ENCODE measurements at regions not wholly inside any gene's neighbourhood (a gene's known extent, or its start where the extent isn't known, plus 50 kb on each side); places are given as distances from the start of the nearest gene placed in this dataset.

DNA sequence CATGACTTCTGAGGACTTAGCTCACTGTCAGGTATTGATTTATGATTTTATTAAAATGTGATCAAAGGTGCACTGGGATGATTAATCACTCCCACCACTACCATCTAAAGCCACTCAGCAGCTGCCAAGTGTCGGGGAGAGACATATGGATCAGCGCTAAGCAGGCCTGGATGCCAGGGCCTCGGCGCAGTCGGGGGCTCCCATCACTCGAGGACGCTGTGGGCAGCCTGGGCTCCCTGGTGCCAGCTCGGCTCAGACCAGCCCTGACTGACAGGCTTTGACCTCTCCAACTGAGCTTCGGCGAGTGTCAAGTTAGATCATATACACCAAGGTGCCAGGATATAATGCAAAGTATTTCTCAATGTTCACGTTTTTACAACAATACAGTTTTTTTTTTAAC lies 267.7 kb downstream of the ACTR3B start:
- no peaks in the 10 kb centered on the region for H4K20me1 ChIP-seq
- H3K27ac ChIP-seq: no peak overlapping the region
- H3K4me3 ChIP-seq: no peak overlapping the region
- H3K4me2 ChIP-seq: no peak overlapping the region
- no peaks in the 10 kb centered on the region for H3K9me3 ChIP-seq
- no peak overlapping the region for H3K9ac ChIP-seq
- no peak for TF ChIP-seq Cebpa-rat (IDR thresholded peaks at IDR 0.05)
- no peaks in the 10 kb centered on the region for H3K27me3 ChIP-seq
- no peaks in the 10 kb centered on the region; the same call in 1 of the 2 replicates for H3K4me1 ChIP-seq
- no peaks in the 10 kb centered on the region for H3K36me3 ChIP-seq

- no peaks in the 10 kb centered on the region for H3K27me3 ChIP-seq
- no peaks in the 10 kb centered on the region for H3K36me3 ChIP-seq
- H3K4me1 ChIP-seq: no peaks in the 10 kb centered on the region; the same call in 1 of the 2 replicates
- no peaks in the 10 kb centered on the region for H4K20me1 ChIP-seq
- H3K4me2 ChIP-seq: no peak overlapping the region
- H3K27ac ChIP-seq: no peak overlapping the region
- TF ChIP-seq Cebpa-rat (IDR thresholded peaks at IDR 0.05): no peak
- no peak overlapping the region for H3K9ac ChIP-seq
- H3K4me3 ChIP-seq: no peak overlapping the region
- H3K9me3 ChIP-seq: no peaks in the 10 kb centered on the region
Observed at GRCh38 chr7:153027904-153028303, 268.4 kb downstream of the ACTR3B start.

DNA sequence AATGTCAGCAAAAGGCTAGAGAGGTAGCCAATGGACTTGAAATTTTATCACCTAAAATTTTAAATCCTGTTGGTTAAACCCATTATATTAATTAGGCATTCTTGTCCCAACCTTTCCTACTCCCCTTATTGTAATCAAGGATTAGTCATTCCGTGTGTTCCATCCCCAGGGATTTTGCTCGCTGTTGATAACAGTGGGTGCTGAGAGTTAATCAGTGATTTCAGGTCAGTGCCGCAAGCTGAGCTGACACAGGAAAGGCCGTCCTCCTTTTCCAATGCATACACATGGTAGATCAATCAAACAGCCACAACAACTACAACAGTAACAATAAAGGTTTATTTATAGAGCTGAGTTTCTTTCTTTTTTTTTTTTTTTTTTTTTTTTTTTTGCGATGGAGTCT lies 271.4 kb downstream of the ACTR3B start:
- Histone ChIP-seq H3K27ac (no peak overlapping the region), H3K9ac (no peak overlapping the region), H3K4me1 (no peaks in the 10 kb centered on the region; the same call in 1 of the 2 replicates), H3K36me3 (no peaks in the 10 kb centered on the region), H3K9me3 (no peaks in the 10 kb centered on the region), H3K4me3 (no peak overlapping the region), H4K20me1 (no peaks in the 10 kb centered on the region), H3K27me3 (no peaks in the 10 kb centered on the region), H3K4me2 (no peak overlapping the region)
- TF ChIP-seq Cebpa-rat (IDR thresholded peaks at IDR 0.05): no peak

DNA sequence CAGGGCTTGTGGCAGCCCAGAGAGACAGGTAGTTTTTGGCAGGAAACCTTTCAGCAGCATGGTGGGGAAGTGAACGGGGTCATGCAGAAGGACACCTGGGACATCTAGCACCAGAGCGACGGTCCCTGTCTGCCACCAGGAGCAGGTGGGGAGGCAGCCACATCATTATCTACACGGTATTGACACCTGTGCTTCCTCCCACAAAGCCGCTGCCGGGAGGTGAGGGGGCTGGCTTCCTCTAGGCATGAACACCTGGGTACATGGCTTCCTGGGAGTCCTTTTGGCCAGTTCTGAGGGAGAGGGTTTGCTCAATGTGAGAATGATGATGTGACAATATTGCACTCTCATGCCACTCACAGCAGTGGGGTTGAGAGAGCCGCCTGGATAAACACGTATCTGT lies 275.2 kb downstream of the ACTR3B start:
- no peak overlapping the region for H3K27ac ChIP-seq
- H3K4me2 ChIP-seq: no peak overlapping the region
- no peak overlapping the region for H3K9ac ChIP-seq
- H3K4me3 ChIP-seq: no peak overlapping the region
- H3K4me1 ChIP-seq: no peaks in the 10 kb centered on the region
- peaks cover 7% of the 10 kb centered on the region; the same call in 1 of the 2 replicates for H3K9me3 ChIP-seq
- H3K27me3 ChIP-seq: no peaks in the 10 kb centered on the region
- H4K20me1 ChIP-seq: no peaks in the 10 kb centered on the region
- H3K36me3 ChIP-seq: no peaks in the 10 kb centered on the region
- no peak for TF ChIP-seq Cebpa-rat (IDR thresholded peaks at IDR 0.05)

GRCh38 chr7:153036396-153037063 lies 277.0 kb downstream of the ACTR3B start:
- no peaks in the 10 kb centered on the region for H3K36me3 ChIP-seq
- H3K4me3 ChIP-seq: no peak overlapping the region
- no peak overlapping the region for H3K27ac ChIP-seq
- no peak overlapping the region for H3K4me2 ChIP-seq
- peaks cover 7% of the 10 kb centered on the region; the same call in 1 of the 2 replicates for H3K9me3 ChIP-seq
- TF ChIP-seq Cebpa-rat (IDR thresholded peaks at IDR 0.05): no peak
- no peak overlapping the region for H3K9ac ChIP-seq
- no peaks in the 10 kb centered on the region for H4K20me1 ChIP-seq
- H3K27me3 ChIP-seq: no peaks in the 10 kb centered on the region
- H3K4me1 ChIP-seq: no peaks in the 10 kb centered on the region

DNA sequence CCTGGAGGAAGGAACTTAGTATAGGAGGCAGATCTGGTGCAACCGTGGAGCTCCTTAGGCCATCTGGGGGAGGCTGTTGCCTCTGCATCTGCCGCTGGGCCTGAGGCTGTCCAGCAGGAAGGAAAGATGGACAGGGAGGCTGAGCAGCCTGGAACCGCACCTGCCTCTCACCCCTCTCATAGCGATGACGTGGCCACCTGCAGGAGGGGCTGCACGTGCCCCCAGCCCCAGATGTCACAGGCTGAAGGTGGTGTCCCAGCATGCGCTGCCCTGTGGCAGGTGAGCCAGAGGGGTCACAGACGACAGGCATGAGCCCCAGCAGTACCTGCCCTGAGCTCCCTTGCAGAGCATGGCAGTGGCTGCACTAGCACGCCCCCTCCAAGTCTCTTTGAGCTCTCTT lies 283.9 kb downstream of the ACTR3B start:
- no peak overlapping the region for H3K27ac ChIP-seq
- H3K27me3 ChIP-seq: no peaks in the 10 kb centered on the region
- TF ChIP-seq Cebpa-rat (IDR thresholded peaks at IDR 0.05): no peak
- no peaks in the 10 kb centered on the region for H3K9me3 ChIP-seq
- H3K9ac ChIP-seq: no peak overlapping the region
- no peak overlapping the region for H3K4me3 ChIP-seq
- H3K36me3 ChIP-seq: no peaks in the 10 kb centered on the region
- H4K20me1 ChIP-seq: no peaks in the 10 kb centered on the region
- H3K4me2 ChIP-seq: no peak overlapping the region
- 0 out of 2 replicates have a peak, but pooled peaks cover under 1% of the 10 kb centered on the region for H3K4me1 ChIP-seq

DNA sequence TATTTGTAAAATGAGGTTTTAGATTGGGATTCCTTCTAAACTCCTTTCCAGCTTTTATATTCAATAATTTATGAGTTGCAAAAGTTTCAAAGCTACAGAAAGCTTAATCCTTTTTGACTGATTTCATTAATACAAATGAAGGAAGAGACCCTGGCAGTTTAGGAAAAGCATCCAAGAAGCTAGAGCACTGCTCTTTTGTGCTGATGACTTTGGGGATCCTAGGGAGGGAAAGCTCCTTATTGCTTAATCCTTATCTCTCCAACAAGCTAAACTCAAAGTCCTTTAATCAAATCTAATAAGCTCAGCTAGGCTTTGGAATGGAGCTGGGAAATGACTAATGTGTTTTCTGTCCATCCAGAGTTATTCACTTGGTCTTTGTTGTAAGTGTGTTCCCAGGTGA lies 285.4 kb downstream of the ACTR3B start:
- H3K4me2 ChIP-seq: no peak overlapping the region
- TF ChIP-seq Cebpa-rat (IDR thresholded peaks at IDR 0.05): no peak
- no peak overlapping the region for H3K27ac ChIP-seq
- H3K36me3 ChIP-seq: no peaks in the 10 kb centered on the region
- H3K9ac ChIP-seq: no peak overlapping the region
- no peaks in the 10 kb centered on the region for H3K27me3 ChIP-seq
- no peaks in the 10 kb centered on the region for H4K20me1 ChIP-seq
- H3K4me1 ChIP-seq: peaks cover 10% of the 10 kb centered on the region
- no peak overlapping the region for H3K4me3 ChIP-seq
- H3K9me3 ChIP-seq: no peaks in the 10 kb centered on the region

DNA sequence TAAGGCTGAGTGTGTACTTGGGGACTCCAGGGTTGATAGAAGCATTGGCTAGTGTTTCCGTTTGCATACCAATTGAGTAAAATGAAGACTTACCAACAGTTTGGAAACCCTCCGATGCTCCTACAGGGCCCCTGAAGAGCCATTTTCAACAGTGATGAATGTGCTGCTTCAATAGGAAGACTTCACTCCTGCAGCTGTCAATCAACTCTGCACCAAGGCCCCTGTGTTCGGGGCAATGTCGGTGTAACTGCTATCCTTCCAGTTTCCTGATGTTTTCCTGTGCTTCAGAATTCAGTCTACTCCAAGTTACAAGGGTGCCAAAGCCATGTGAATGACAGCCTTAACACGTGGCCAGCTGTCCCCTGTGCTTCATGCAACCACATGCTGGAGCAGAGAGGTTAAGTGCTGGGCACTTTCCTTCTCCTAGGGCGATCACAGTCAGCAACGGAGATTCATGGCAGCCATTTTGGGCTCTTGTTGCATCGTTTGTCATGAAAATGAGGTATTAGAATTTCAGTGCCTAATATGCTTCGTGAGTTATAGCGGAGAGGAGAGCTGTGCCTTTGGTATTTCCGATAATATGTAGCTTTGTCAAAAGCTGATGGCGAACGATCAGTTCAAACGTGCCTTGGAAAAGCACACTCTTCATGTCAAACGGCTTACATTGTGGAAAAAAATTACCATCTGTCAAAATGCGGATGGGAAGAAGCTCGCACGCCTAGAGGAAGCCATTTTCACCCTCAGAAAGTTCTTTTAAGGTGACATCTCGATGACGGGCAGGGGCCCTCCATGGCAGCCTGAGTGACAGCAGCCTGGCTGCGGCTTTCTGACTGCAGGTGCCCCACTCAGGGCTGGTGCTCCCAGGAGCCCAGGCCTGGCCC lies 287.8 kb downstream of the ACTR3B start:
- no peaks in the 10 kb centered on the region for H3K9me3 ChIP-seq
- no peak overlapping the region for H3K9ac ChIP-seq
- H3K4me2 ChIP-seq: no peak overlapping the region
- no peaks in the 10 kb centered on the region for H3K27me3 ChIP-seq
- H3K27ac ChIP-seq: no peak overlapping the region
- no peaks in the 10 kb centered on the region for H3K36me3 ChIP-seq
- H3K4me1 ChIP-seq: peaks cover 10% of the 10 kb centered on the region
- H4K20me1 ChIP-seq: no peaks in the 10 kb centered on the region
- no peak for TF ChIP-seq Cebpa-rat (IDR thresholded peaks at IDR 0.05)
- no peak overlapping the region for H3K4me3 ChIP-seq

DNA sequence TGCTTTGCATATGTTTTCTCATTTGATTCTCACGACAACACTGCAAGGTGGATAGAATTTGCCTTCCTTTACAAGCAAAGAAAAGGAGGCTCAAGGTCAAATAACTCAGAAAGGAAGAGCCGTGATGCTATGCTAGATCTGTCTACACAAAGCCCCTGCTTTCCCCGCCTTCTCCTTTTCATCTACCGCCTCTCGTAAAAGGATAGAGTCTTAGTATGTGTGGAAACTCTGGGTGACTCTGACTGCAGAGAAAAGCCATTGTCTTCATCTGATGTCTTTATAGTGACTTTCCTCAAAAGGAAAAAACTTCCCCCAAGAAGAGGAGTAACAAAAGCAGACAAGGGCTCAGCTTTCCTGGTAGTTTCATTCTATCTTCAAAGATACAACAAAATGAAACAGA lies 292.7 kb downstream of the ACTR3B start:
- TF ChIP-seq Cebpa-rat (IDR thresholded peaks at IDR 0.05): no peak
- Histone ChIP-seq H3K4me1 (peaks cover 10% of the 10 kb centered on the region), H3K27me3 (no peaks in the 10 kb centered on the region), H4K20me1 (no peaks in the 10 kb centered on the region), H3K4me2 (no peak overlapping the region), H3K27ac (no peak overlapping the region), H3K36me3 (no peaks in the 10 kb centered on the region), H3K9ac (no peak overlapping the region), H3K9me3 (no peaks in the 10 kb centered on the region), H3K4me3 (no peak overlapping the region)

DNA sequence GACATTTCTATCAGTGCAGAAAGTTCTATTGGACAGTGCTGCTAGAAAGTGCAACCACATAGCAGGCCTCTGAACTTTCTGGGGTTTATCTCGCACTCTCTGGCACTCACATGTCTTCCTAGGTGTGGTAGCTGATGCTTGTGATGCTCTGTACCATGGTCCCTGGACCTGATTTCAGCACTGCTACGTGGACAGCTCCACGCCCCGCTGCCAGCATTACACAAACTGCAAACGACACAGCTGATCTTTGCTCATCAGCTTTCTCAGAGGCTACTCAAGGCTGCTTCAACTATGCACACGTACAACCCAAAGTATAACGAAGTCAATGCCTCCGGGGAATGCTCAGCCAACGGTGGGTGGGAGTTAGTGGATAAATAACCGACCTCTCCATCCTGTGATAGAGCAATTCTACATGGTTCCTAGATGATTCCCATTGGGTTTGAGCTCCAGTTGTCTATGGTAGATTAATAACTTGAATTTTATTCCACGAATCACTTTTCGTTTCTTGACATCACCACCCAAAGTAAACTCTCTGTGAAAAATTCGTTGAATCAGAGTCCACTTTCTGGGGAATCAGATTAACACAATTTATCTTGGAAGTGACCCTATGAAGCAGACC lies 302.5 kb downstream of the ACTR3B start:
- H3K4me1 ChIP-seq: no peaks in the 10 kb centered on the region
- H4K20me1 ChIP-seq: no peaks in the 10 kb centered on the region
- no peak overlapping the region for H3K9ac ChIP-seq
- no peaks in the 10 kb centered on the region for H3K36me3 ChIP-seq
- no peak overlapping the region for H3K27ac ChIP-seq
- H3K4me2 ChIP-seq: no peak overlapping the region
- TF ChIP-seq Cebpa-rat (IDR thresholded peaks at IDR 0.05): no peak
- no peaks in the 10 kb centered on the region for H3K9me3 ChIP-seq
- H3K4me3 ChIP-seq: no peak overlapping the region
- no peaks in the 10 kb centered on the region for H3K27me3 ChIP-seq
